8988T (cell line): ENCODE measurements at regions not wholly inside any gene's neighbourhood (a gene's known extent, or its start where the extent isn't known, plus 50 kb on each side); places are given as distances from the start of the nearest gene placed in this dataset.
"Not testable (repeated sequence)": the region's sequence is repeated elsewhere in the genome, so short reads cannot be mapped to it uniquely, and the experiment has no call there.

Experiments
- DNase-seq: peaks from one replicate; pipeline ENCODE4 v3.0.0; 2011

GRCh38 chr5:36392186-36392585 is 90.5 kb upstream of the RANBP3L start:
- DNase-seq: no peak

GRCh38 chr5:36392818-36393217 is 91.1 kb upstream of the RANBP3L start:
- DNase-seq: no peak

GRCh38 chr5:36393656-36394428 is 92.1 kb upstream of the RANBP3L start:
- DNase-seq: no peak

- no peak for DNase-seq
Measured at GRCh38 chr5:36395260-36395659, 93.6 kb upstream of the RANBP3L start.

- DNase-seq: not testable (repeated sequence)
Measured at GRCh38 chr5:36395947-36396346, 94.2 kb upstream of the RANBP3L start.

GRCh38 chr5:36396640-36397039 is 94.9 kb upstream of the RANBP3L start:
- DNase-seq: no peak

GRCh38 chr5:36397901-36398536 is 96.3 kb upstream of the RANBP3L start:
- DNase-seq: no peak

GRCh38 chr5:36402512-36402906 is 100.8 kb upstream of the RANBP3L start:
- DNase-seq: no peak

GRCh38 chr5:36403632-36404311 is 102.1 kb upstream of the RANBP3L start:
- DNase-seq: no peak

GRCh38 chr5:36406023-36406422 is 104.3 kb upstream of the RANBP3L start:
- DNase-seq: no peak

GRCh38 chr5:36407396-36407795 is 105.7 kb upstream of the RANBP3L start:
- no peak for DNase-seq

- not testable (repeated sequence) for DNase-seq
Measured at GRCh38 chr5:36409711-36410110, 108.0 kb upstream of the RANBP3L start.

- DNase-seq: not testable (repeated sequence)
Measured at GRCh38 chr5:36410672-36411071, 109.0 kb upstream of the RANBP3L start.

- no peak for DNase-seq
Measured at GRCh38 chr5:36414869-36415282, 113.2 kb upstream of the RANBP3L start.

GRCh38 chr5:36416605-36417004 is 114.9 kb upstream of the RANBP3L start:
- no peak for DNase-seq

GRCh38 chr5:36417221-36417620 is 115.5 kb upstream of the RANBP3L start:
- no peak for DNase-seq

- no peak for DNase-seq
Measured at GRCh38 chr5:36417668-36418067, 116.0 kb upstream of the RANBP3L start.

GRCh38 chr5:36418152-36418979 is 116.7 kb upstream of the RANBP3L start:
- DNase-seq: no peak

- DNase-seq: no peak
Measured at GRCh38 chr5:36421256-36421655, 119.6 kb upstream of the RANBP3L start.

GRCh38 chr5:36422952-36423351 is 121.2 kb upstream of the RANBP3L start:
- no peak for DNase-seq

GRCh38 chr5:36423578-36424307 is 122.0 kb upstream of the RANBP3L start:
- no peak for DNase-seq

GRCh38 chr5:36426070-36426469 is 124.4 kb upstream of the RANBP3L start:
- not testable (repeated sequence) for DNase-seq
